Peyer's patch (tissue), 4 donors: ENCODE measurements at regions not wholly inside any gene's neighbourhood (a gene's known extent, or its start where the extent isn't known, plus 50 kb on each side); places are given as distances from the start of the nearest gene placed in this dataset.

ENCODE experiments used
- DNase-seq, 3 donors: peaks; one replicate each; pipeline ENCODE4 v3.0.0-alpha.2; 2017 to 2019
- H3K27ac ChIP-seq, 4 donors: fragments of 200-600 bp; sonication (generic); one replicate each; pipeline ENCODE4 v1.5.1; 2016 to 2019
- H3K27me3 ChIP-seq, 2 donors: fragments of 200-600 bp; sonication (generic); one replicate each; pipeline ENCODE4 v1.5.1; 2019
- H3K36me3 ChIP-seq, 3 donors: fragments of 200-600 bp; sonication (generic); one replicate each; pipeline ENCODE4 v1.5.1; 2016 to 2019
- H3K4me1 ChIP-seq, 4 donors: fragments of 200-600 bp; sonication (generic); one replicate each; pipeline ENCODE4 v1.5.1; 2016 to 2019
- H3K4me3 ChIP-seq, 4 donors: fragments of 200-600 bp; sonication (generic); 1 replicate in 3 of 4; 2 replicates in 1 of 4; pipeline ENCODE4 v1.5.1; 2016 to 2019; ENCODE audit warnings: mild to moderate bottlenecking in 1 of 4
- H3K9me3 ChIP-seq, 4 donors: fragments of 200-600 bp; sonication (generic); one replicate each; pipeline ENCODE4 v1.5.1; 2016 to 2019; ENCODE audit warnings: mild to moderate bottlenecking in 1 of 4
- POLR2A ChIP-seq, 2 donors: fragments of 450-650 bp; IDR thresholded peaks; one replicate each; pipeline ENCODE4 v1.5.1; 2017; ENCODE audit warnings: antibody characterized with exemption in 2 of 2, mild to moderate bottlenecking in 2 of 2, moderate library complexity in 2 of 2
- TF ChIP-seq, protein P1 (sequence below), 6 experiments: fragments of 450-650 bp in 4 of 6; fragments of 200-600 bp in 2 of 6; sonication (generic) in 1 of 6; IDR thresholded peaks; one replicate each; pipeline ENCODE4 v1.5.1; 2017 to 2019; ENCODE audit warnings: antibody characterized with exemption in 6 of 6, mild to moderate bottlenecking in 3 of 6, moderate library complexity in 1 of 6

DNA sequence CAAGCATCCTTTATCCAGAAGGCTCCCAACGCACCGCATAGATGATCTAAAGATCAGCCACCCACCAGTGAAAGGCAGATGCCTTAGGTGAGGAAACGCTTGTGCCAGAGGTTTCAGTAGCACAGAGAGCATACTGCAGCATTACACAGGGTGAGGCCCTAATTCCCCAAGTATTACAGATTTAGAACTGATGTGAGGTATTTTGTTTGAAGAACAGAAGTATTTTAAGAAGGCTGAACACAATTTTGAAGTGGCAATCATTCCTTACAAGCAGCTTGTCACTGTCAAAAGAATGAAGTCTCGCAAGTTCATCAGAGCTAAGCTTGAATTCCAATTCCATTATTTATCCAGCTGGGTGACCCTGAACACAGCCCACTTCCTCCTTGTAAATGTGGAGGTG is 70.0 kb upstream of the FAT3 start:
- no peak for DNase-seq
- no peak overlapping the region for H3K4me3 ChIP-seq
- no peaks in the 10 kb centered on the region for H3K27me3 ChIP-seq
- no peaks in the 10 kb centered on the region for H3K9me3 ChIP-seq
- no peaks in the 10 kb centered on the region for H3K4me1 ChIP-seq
- TF ChIP-seq POLR2A (IDR thresholded peaks at IDR 0.05), result no peak
- TF ChIP-seq, protein P1, sequence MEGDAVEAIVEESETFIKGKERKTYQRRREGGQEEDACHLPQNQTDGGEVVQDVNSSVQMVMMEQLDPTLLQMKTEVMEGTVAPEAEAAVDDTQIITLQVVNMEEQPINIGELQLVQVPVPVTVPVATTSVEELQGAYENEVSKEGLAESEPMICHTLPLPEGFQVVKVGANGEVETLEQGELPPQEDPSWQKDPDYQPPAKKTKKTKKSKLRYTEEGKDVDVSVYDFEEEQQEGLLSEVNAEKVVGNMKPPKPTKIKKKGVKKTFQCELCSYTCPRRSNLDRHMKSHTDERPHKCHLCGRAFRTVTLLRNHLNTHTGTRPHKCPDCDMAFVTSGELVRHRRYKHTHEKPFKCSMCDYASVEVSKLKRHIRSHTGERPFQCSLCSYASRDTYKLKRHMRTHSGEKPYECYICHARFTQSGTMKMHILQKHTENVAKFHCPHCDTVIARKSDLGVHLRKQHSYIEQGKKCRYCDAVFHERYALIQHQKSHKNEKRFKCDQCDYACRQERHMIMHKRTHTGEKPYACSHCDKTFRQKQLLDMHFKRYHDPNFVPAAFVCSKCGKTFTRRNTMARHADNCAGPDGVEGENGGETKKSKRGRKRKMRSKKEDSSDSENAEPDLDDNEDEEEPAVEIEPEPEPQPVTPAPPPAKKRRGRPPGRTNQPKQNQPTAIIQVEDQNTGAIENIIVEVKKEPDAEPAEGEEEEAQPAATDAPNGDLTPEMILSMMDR (IDR thresholded peaks at IDR 0.05), result no peak
- H3K27ac ChIP-seq, result no peak overlapping the region
- no peaks in the 10 kb centered on the region for H3K36me3 ChIP-seq

DNA sequence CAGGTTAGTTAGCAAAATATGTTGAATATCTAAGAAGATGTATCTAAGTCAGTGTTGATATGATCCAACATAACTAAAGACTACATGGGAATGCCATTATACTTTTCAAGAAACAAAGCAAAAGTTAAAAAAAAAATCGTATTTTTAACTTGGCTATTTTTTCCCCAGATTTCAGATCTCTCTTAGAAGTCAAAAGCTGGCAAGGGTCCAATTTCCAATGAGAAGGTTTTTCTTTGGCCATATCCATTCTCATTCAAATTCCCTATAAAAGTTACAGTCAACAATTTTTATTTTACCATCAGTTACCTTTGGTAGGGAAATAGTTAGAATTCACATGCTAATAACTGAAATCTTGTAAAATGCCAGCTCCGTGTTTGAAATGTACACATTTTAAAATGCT is 70.5 kb upstream of the FAT3 start:
- Histone ChIP-seq H3K27ac (no peak overlapping the region), H3K36me3 (no peaks in the 10 kb centered on the region), H3K4me3 (no peak overlapping the region)

DNA sequence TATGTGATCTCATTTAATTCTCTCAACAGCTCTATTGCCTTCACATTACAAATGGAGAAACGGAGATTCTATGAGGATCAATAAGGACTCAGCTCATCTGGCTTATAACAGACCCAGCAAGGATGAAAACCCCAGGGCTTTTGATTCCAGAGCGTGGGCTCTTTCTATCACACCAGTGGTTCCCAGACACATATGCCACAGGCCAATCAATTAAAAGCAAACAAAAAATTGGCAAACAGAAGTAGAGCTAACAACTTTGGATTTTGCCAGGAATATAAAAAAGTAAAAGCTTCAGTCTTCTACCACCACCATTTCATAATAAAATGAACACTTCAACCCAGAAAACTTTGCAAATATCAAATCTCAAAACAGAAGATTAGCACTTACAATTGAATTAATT is 71.1 kb upstream of the FAT3 start:
- H3K27me3 ChIP-seq, result no peaks in the 10 kb centered on the region
- H3K9me3 ChIP-seq, result no peaks in the 10 kb centered on the region
- H3K36me3 ChIP-seq, result no peaks in the 10 kb centered on the region
- H3K4me1 ChIP-seq, result no peaks in the 10 kb centered on the region
- no peak for TF ChIP-seq POLR2A (IDR thresholded peaks at IDR 0.05)
- TF ChIP-seq, protein P1 (IDR thresholded peaks at IDR 0.05), result no peak
- H3K4me3 ChIP-seq, result no peak overlapping the region
- H3K27ac ChIP-seq, result no peak overlapping the region
- DNase-seq, result no peak

More for the DNA sequence above, 70.5 kb upstream of the FAT3 start:
- TF ChIP-seq, protein P1 (IDR thresholded peaks at IDR 0.05), result no peak
- TF ChIP-seq POLR2A (IDR thresholded peaks at IDR 0.05), result no peak
- no peaks in the 10 kb centered on the region for H3K27me3 ChIP-seq
- H3K9me3 ChIP-seq, result no peaks in the 10 kb centered on the region
- no peak for DNase-seq
- no peaks in the 10 kb centered on the region for H3K4me1 ChIP-seq

DNA sequence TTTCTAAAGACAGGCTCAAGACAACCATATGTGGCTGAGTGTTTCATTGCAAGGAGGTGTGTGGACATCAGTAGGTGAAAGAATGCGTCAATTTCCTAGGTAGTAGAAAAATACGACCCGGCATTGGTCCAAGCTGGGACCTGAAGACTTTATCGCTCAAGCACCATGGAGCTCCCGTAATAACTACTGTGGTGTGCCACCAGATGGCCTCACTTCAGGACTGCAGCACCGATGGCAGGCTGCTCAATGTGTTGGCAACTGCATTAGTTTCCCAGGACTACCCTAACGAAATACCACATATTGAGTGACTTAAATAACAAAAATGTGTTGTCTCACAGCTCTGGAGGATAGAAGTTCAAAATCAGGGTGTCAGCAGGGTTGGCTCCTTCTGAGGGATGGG is 72.4 kb upstream of the FAT3 start:
- H3K9me3 ChIP-seq, result no peaks in the 10 kb centered on the region
- H3K4me1 ChIP-seq, result no peaks in the 10 kb centered on the region
- no peak for TF ChIP-seq POLR2A (IDR thresholded peaks at IDR 0.05)
- TF ChIP-seq, protein P1 (IDR thresholded peaks at IDR 0.05), result no peak

DNA sequence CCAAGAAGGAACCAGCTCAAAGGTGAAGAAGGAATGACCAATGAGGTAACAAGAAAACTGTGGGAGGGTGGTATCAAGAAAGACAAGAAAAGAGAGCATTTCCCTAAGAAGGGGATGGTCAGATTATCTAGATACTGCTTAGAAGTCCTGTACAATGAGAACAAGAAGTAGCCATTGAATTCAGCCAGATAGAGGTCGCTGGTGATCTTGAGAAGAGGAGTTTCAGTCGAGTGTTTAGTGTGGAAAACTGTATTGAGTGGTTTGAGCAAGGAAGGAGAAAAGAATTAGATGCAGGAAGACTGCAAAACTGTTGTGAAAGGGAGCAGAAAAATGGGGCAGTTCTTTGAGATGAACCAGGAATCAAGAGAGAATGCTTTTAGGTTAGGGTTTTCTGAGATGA is 74.6 kb upstream of the FAT3 start:
- no peaks in the 10 kb centered on the region for H3K36me3 ChIP-seq
- H3K4me3 ChIP-seq, result no peak overlapping the region
- H3K27me3 ChIP-seq, result no peaks in the 10 kb centered on the region
- no peak for DNase-seq
- H3K4me1 ChIP-seq, result no peaks in the 10 kb centered on the region
- TF ChIP-seq, protein P1 (IDR thresholded peaks at IDR 0.05), result no peak
- TF ChIP-seq POLR2A (IDR thresholded peaks at IDR 0.05), result no peak
- H3K9me3 ChIP-seq, result no peaks in the 10 kb centered on the region
- no peak overlapping the region for H3K27ac ChIP-seq

More for the DNA sequence above, 72.4 kb upstream of the FAT3 start:
- Histone ChIP-seq H3K27me3 (no peaks in the 10 kb centered on the region), H3K27ac (no peak overlapping the region), H3K36me3 (no peaks in the 10 kb centered on the region), H3K4me3 (no peak overlapping the region)
- DNase-seq, result no peak

DNA sequence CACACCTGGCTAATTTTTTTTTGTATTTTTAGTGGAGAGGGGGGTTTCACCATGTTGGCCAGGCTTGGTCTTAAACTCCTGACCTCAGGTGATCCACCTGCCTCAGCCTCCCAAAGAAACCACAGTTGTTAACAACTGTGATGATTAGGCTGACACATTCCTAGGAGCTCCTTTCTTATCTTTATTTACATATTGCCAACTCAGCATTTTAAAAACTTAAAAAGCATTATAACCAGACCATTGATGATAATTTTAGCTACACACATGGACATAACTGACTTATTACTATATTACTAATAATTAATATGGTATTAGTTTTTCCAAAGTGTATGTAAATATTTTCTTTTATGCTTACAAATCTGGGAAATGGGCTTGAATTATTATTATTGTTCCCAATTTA is 82.9 kb upstream of the FAT3 start:
- no peak overlapping the region for H3K27ac ChIP-seq
- no peaks in the 10 kb centered on the region for H3K36me3 ChIP-seq
- no peaks in the 10 kb centered on the region for H3K4me1 ChIP-seq
- DNase-seq, result no peak
- no peaks in the 10 kb centered on the region for H3K27me3 ChIP-seq
- no peaks in the 10 kb centered on the region for H3K9me3 ChIP-seq
- TF ChIP-seq POLR2A (IDR thresholded peaks at IDR 0.05), result no peak
- TF ChIP-seq, protein P1 (IDR thresholded peaks at IDR 0.05), result no peak
- no peak overlapping the region for H3K4me3 ChIP-seq
